Muscle of leg (tissue), 3 donors: ENCODE measurements at regions not wholly inside any gene's neighbourhood (a gene's known extent, or its start where the extent isn't known, plus 50 kb on each side); places are given as distances from the start of the nearest gene placed in this dataset.
A peak's percentile ranks its signal among the peaks of the same experiment; 100 is the strongest.

Source experiments
- DNase-seq: peaks from one replicate; pipeline ENCODE4 v3.0.0; 2013
- H3K27ac ChIP-seq: one replicate; pipeline ENCODE4 v1.5.1; 2013; ENCODE audit warnings: mild to moderate bottlenecking, low read length, control low read depth
- H3K27me3 ChIP-seq: one replicate; pipeline ENCODE4 v1.6.1; 2013; ENCODE audit warnings: low read length; ENCODE audit not compliant: control insufficient read depth, insufficient read depth
- H3K36me3 ChIP-seq: one replicate; pipeline ENCODE4 v1.6.1; 2013; ENCODE audit warnings: low read length; ENCODE audit not compliant: control insufficient read depth, insufficient read depth
- H3K4me1 ChIP-seq: one replicate; pipeline ENCODE4 v1.6.1; 2013; ENCODE audit warnings: low read length; ENCODE audit not compliant: control insufficient read depth, insufficient read depth
- H3K4me3 ChIP-seq: one replicate; pipeline ENCODE4 v1.5.1; 2013; ENCODE audit warnings: low read length, control low read depth
- H3K9me3 ChIP-seq: replicated peaks from 2 replicates; pipeline ENCODE4 v1.6.1; 2013; ENCODE audit warnings: low read depth, low read length; ENCODE audit not compliant: control insufficient read depth
- WGBS: methylation state at CpG from one replicate; pipeline ENCODE4 v1.1.5; 2013; ENCODE audit warnings: missing lambda C conversion rate; ENCODE audit not compliant: insufficient coverage; 5-methylcytosine and 5-hydroxymethylcytosine counted together

GRCh38 chr6:8579372-8579771 lies 144.0 kb upstream of the SLC35B3 start:
- Histone ChIP-seq H3K27ac (no peak overlapping the region), H3K4me1 (no peaks in the 10 kb centered on the region), H3K9me3 (no peaks in the 10 kb centered on the region), H3K27me3 (no peaks in the 10 kb centered on the region), H3K36me3 (no peaks in the 10 kb centered on the region), H3K4me3 (no peak overlapping the region)
- 33% methylated on average over 1 of the region's 1 CpG for WGBS
- DNase-seq, result peak; percentile 11

DNA sequence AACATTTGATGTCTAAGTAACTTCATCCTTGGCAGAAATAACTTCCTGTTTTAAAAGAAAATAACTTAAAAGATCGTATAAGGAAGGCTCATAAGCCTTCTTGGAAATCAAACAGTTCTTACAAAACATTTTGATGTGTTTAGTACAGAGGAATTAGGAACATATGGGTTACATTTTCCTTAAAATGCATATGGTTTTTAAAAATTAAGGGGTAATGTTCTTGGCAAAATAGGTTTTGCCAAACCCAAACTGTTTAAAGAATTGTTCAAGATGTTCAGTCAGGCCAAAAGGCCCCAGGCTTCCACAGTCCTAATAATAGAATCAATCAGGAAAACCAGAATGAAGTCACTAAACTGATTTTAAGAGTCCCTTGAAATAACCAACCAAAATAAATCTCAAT lies 142.7 kb upstream of the SLC35B3 start:
- no peak overlapping the region for H3K27ac ChIP-seq
- DNase-seq, result peak; percentile 41
- WGBS, result no CpG with 5 or more reads among the region's 1 CpG
- no peaks in the 10 kb centered on the region for H3K9me3 ChIP-seq
- H3K4me1 ChIP-seq, result no peaks in the 10 kb centered on the region
- H3K4me3 ChIP-seq, result no peak overlapping the region
- H3K27me3 ChIP-seq, result no peaks in the 10 kb centered on the region
- H3K36me3 ChIP-seq, result no peaks in the 10 kb centered on the region

DNA sequence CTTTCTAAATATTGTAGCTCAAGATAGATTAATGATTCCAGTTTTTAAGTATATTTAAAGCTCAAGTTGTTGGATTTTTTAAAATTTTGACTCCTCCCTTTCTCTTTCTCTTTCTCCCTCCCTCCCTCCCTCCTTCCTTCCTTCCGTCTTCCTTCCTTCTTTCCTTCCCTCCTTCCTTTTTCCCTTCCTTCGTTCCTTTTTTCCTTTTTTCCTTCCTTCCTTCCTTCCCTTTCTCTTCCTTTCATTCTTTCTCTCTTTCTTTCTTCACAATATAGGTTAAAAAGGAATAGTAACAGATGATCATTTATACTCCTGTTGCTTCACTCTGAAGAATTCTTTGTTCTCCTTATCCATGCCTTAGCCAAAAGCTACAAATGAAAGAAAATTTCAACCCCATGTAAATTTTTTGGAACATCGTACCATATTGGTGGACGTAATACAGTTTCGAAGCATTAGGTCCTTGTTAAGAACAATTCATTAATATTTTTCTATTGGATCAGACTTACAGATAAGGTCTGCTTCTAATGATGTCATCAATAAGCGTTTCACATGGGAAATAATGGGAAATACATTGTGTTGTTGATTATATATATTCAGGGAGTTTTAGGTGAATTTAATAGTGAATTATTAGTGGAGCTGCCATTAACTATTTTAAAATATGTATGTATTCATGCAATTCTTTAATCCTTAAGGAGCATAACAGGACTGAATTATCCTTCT lies 139.6 kb upstream of the SLC35B3 start:
- WGBS, result no CpG with 5 or more reads among the region's 6 CpGs

GRCh38 chr6:8574311-8574710 lies 139.0 kb upstream of the SLC35B3 start:
- Histone ChIP-seq H3K4me1 (no peaks in the 10 kb centered on the region), H3K27me3 (no peaks in the 10 kb centered on the region), H3K36me3 (no peaks in the 10 kb centered on the region), H3K27ac (no peak overlapping the region), H3K4me3 (no peak overlapping the region), H3K9me3 (no peaks in the 10 kb centered on the region)
- no peak for DNase-seq
- WGBS, result no CpG with 5 or more reads among the region's 2 CpGs

More for the DNA sequence above, 139.6 kb upstream of the SLC35B3 start:
- H3K27me3 ChIP-seq, result no peaks in the 10 kb centered on the region
- no peak overlapping the region for H3K27ac ChIP-seq
- no peaks in the 10 kb centered on the region for H3K9me3 ChIP-seq
- H3K4me1 ChIP-seq, result no peaks in the 10 kb centered on the region
- DNase-seq, result no peak
- no peak overlapping the region for H3K4me3 ChIP-seq
- no peaks in the 10 kb centered on the region for H3K36me3 ChIP-seq

GRCh38 chr6:8570256-8570920 lies 135.0 kb upstream of the SLC35B3 start:
- Histone ChIP-seq H3K4me1 (no peaks in the 10 kb centered on the region), H3K27me3 (no peaks in the 10 kb centered on the region), H3K4me3 (no peak overlapping the region), H3K9me3 (no peaks in the 10 kb centered on the region), H3K36me3 (no peaks in the 10 kb centered on the region), H3K27ac (no peak overlapping the region)
- WGBS, result no CpG with 5 or more reads among the region's 6 CpGs
- peak; percentile 15 for DNase-seq

- Histone ChIP-seq H3K36me3 (no peaks in the 10 kb centered on the region), H3K4me1 (no peaks in the 10 kb centered on the region), H3K4me3 (no peak overlapping the region), H3K27ac (no peak overlapping the region), H3K27me3 (no peaks in the 10 kb centered on the region), H3K9me3 (no peaks in the 10 kb centered on the region)
- WGBS, result 67% methylated on average over 1 of the region's 3 CpGs
- DNase-seq, result no peak
Observed at GRCh38 chr6:8562125-8562524, 126.8 kb upstream of the SLC35B3 start.

DNA sequence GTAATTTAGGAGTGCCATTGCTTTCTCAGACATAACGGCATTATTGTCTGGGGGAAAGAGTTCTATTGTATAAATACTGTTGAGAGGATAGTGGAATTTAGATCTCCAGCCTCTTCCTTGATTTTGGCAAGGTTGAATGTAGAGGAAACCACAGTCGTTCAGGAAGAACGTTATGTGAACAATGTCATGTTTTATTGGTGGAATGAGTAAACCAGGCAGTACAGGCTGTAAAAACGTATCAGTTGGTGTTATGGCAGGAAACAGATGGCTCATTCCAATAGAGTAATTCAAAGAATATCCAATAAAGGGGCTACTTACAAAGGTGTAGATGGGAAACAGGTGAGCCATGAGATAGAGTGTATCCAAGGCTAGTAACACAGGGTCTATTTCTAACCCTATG lies 123.6 kb upstream of the SLC35B3 start:
- Histone ChIP-seq H3K4me3 (no peak overlapping the region), H3K27ac (no peak overlapping the region), H3K9me3 (no peaks in the 10 kb centered on the region), H3K36me3 (no peaks in the 10 kb centered on the region), H3K27me3 (no peaks in the 10 kb centered on the region), H3K4me1 (no peaks in the 10 kb centered on the region)
- DNase-seq, result no peak
- WGBS, result no CpG with 5 or more reads among the region's 4 CpGs

- Histone ChIP-seq H3K36me3 (no peaks in the 10 kb centered on the region), H3K4me3 (no peak overlapping the region), H3K4me1 (no peaks in the 10 kb centered on the region), H3K9me3 (no peaks in the 10 kb centered on the region), H3K27ac (no peak overlapping the region), H3K27me3 (no peaks in the 10 kb centered on the region)
- no peak for DNase-seq
- no CpG with 5 or more reads among the region's 2 CpGs for WGBS
Observed at GRCh38 chr6:8557014-8557748, 121.8 kb upstream of the SLC35B3 start.

DNA sequence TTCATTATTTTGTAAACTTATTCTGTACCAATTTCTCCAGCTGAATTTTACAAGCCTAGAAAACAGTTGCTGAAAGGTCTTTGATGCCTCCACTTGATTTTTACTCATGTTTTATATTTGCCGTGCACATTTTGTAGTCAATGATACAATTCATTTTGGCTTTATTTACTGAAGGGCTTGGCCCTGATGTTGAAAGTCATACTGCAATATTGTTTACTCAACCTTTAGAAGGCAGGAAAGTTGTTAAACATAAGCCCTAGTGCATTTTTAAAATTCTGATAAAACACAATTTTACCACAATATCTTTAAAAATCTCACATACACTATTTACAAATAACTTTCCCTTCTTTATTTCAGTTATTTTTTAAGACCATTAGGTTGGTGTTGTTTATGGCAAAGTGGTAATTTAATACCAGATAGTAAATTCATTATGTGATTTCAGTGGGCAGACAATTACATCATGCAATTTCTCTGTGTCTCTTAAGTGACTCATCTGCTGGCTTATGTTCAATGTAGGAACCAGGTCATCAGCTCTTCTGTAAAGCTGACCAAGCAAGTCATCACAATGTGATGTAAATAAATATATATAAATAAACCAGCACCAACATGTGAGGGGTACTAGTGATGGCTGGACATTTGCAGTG lies 121.1 kb upstream of the SLC35B3 start:
- Histone ChIP-seq H3K27ac (no peak overlapping the region), H3K27me3 (no peaks in the 10 kb centered on the region), H3K4me3 (no peak overlapping the region), H3K9me3 (no peaks in the 10 kb centered on the region), H3K4me1 (no peaks in the 10 kb centered on the region), H3K36me3 (no peaks in the 10 kb centered on the region)
- WGBS, result no CpG with 5 or more reads among the region's 1 CpG
- no peak for DNase-seq

- Histone ChIP-seq H3K4me1 (no peaks in the 10 kb centered on the region), H3K9me3 (no peaks in the 10 kb centered on the region), H3K27me3 (no peaks in the 10 kb centered on the region), H3K36me3 (no peaks in the 10 kb centered on the region), H3K4me3 (no peak overlapping the region), H3K27ac (no peak overlapping the region)
- DNase-seq, result no peak
- WGBS, result no CpG with 5 or more reads among the region's 2 CpGs
Observed at GRCh38 chr6:8551993-8552392, 116.6 kb upstream of the SLC35B3 start.
